Cardiac muscle cell (in vitro differentiated cells and primary cell): ENCODE measurements at regions not wholly inside any gene's neighbourhood (a gene's known extent, or its start where the extent isn't known, plus 50 kb on each side); places are given as distances from the start of the nearest gene placed in this dataset.
A peak's percentile ranks its signal among the peaks of the same experiment; 100 is the strongest.

Source experiments
- DNase-seq, 2 donors: peaks; one replicate each; pipeline versions ENCODE4 v3.0.0 to v3.0.0-alpha.2; 2010 to 2017; ENCODE audit warnings: low read depth in 1 of 2, low spot score in 1 of 2
- H3K27ac ChIP-seq: fragments of 200-600 bp; sonication (generic); 2 replicates; pipeline ENCODE4 v1.5.1; 2016
- H3K27me3 ChIP-seq: fragments of 200-600 bp; sonication (generic); 2 replicates; pipeline ENCODE4 v1.6.0; 2016; ENCODE audit warnings: control low read depth
- H3K36me3 ChIP-seq: fragments of 200-600 bp; sonication (generic); 2 replicates; pipeline ENCODE4 v1.5.1; 2016; ENCODE audit warnings: control low read depth
- H3K4me1 ChIP-seq: fragments of 200-600 bp; sonication (generic); 2 replicates; pipeline ENCODE4 v1.8.1; 2017; ENCODE audit warnings: low read depth, mild to moderate bottlenecking, mixed run types
- H3K4me3 ChIP-seq: fragments of 200-600 bp; sonication (generic); 2 replicates; pipeline ENCODE4 v1.5.1; 2016; ENCODE audit warnings: mild to moderate bottlenecking
- H3K9me3 ChIP-seq: fragments of 200-600 bp; sonication (generic); 2 replicates; pipeline ENCODE4 v1.5.1; 2017; ENCODE audit warnings: low read depth, mild to moderate bottlenecking, control low read depth
- CTCF ChIP-seq: IDR thresholded peaks from 2 replicates; pipeline ENCODE4 v1.5.1; 2012; ENCODE audit warnings: low read depth, mild to moderate bottlenecking, low read length

GRCh38 chr4:170162416-170162815, 72.7 kb upstream of the AADAT start:
- Histone ChIP-seq H3K9me3 (no peaks in the 10 kb centered on the region), H3K27ac (no peak overlapping the region), H3K4me1 (no peaks in the 10 kb centered on the region), H3K4me3 (no peak overlapping the region), H3K27me3 (no peaks in the 10 kb centered on the region), H3K36me3 (no peaks in the 10 kb centered on the region)
- no peak for DNase-seq
- no peak for TF ChIP-seq CTCF

- Histone ChIP-seq H3K36me3 (no peaks in the 10 kb centered on the region), H3K4me1 (no peaks in the 10 kb centered on the region), H3K27me3 (no peaks in the 10 kb centered on the region), H3K9me3 (no peaks in the 10 kb centered on the region), H3K4me3 (no peak overlapping the region), H3K27ac (no peak overlapping the region)
- TF ChIP-seq CTCF = no peak
- no peak for DNase-seq
Observed at GRCh38 chr4:170157670-170158069, 67.9 kb upstream of the AADAT start.

- Histone ChIP-seq H3K27ac (no peak overlapping the region), H3K36me3 (no peaks in the 10 kb centered on the region), H3K27me3 (no peaks in the 10 kb centered on the region), H3K4me1 (no peaks in the 10 kb centered on the region), H3K9me3 (no peaks in the 10 kb centered on the region), H3K4me3 (no peak overlapping the region)
- TF ChIP-seq CTCF = no peak
- no peak for DNase-seq
Observed at GRCh38 chr4:170145120-170145519, 55.4 kb upstream of the AADAT start.

- Histone ChIP-seq H3K36me3 (no peaks in the 10 kb centered on the region), H3K9me3 (no peaks in the 10 kb centered on the region), H3K4me1 (no peaks in the 10 kb centered on the region), H3K27ac (no peak overlapping the region), H3K4me3 (no peak overlapping the region), H3K27me3 (no peaks in the 10 kb centered on the region)
- no peak for TF ChIP-seq CTCF
- DNase-seq = peak in 1 of 2 donors; percentile 5
Observed at GRCh38 chr4:170139764-170140163, 50.0 kb upstream of the AADAT start.
